OCI-LY3 (cell line): ENCODE measurements at regions not wholly inside any gene's neighbourhood (a gene's known extent, or its start where the extent isn't known, plus 50 kb on each side); places are given as distances from the start of the nearest gene placed in this dataset.

Experiments used
- CTCF ChIP-seq: fragments of 200-600, 300-600 bp; sonication (generic); IDR thresholded peaks from 2 replicates; pipeline ENCODE4 v1.5.1; 2014; ENCODE audit warnings: antibody characterized with exemption, low read length, low read depth
- EZH2phosphoT487 ChIP-seq: fragments of 200-600 bp; shearing (Covaris generic); IDR thresholded peaks from 2 replicates; pipeline ENCODE4 v1.6.1; 2018; ENCODE audit warnings: antibody characterized with exemption, mixed run types, low read depth

- TF ChIP-seq CTCF (no peak), EZH2phosphoT487 (no peak)
Observed at GRCh38 chr5:125969011-125969813, 454.0 kb upstream of the GRAMD2B start.
